AG09309 (cell line): ENCODE measurements at regions not wholly inside any gene's neighbourhood (a gene's known extent, or its start where the extent isn't known, plus 50 kb on each side); places are given as distances from the start of the nearest gene placed in this dataset.

Experiments used
- DNase-seq: peaks from one replicate; pipeline ENCODE4 v3.0.0-alpha.2; 2010; ENCODE audit warnings: low read depth
- H3K4me3 ChIP-seq: 2 replicates; pipeline ENCODE4 v1.5.1; 2011; ENCODE audit warnings: mild to moderate bottlenecking, low read depth, low read length, moderate library complexity; ENCODE audit not compliant: control insufficient read depth
- TF ChIP-seq, protein P1 (sequence below): IDR thresholded peaks from 2 replicates; pipeline ENCODE4 v1.5.1; 2011; ENCODE audit warnings: mild to moderate bottlenecking, low read depth, low read length, inconsistent platforms; ENCODE audit not compliant: insufficient read depth, control insufficient read depth; ENCODE audit errors: missing control alignments

DNA sequence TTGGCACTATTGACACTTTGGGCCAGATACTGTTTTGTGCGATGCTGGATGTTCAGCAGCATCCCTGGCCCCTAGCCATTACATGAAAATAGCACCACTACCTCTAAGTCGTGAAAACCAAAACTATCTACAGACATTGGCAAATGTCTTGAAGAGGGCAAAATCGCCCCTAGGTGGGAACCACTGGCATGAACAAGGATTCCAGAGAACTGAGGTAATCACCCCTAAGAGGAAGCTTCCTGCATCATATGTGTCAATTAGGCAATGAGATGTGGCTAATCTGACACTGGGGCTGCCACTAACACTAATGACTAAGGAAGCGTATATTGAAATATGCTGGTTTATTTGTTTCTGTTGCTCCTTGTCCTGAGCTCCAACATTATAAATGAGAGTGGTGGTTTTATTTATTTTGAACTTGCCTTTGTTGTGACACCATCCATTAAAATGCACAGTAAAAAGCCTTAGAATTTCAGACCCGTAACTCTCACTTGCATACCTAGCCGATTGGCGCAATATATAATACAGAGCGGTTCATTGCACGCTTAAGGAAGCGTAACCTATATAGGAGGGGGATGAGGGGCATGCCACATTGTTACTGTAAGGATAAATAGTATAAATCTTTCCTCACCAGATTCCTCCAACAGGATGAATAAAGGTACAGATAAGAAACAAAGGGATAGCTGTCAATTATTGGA is 299.8 kb upstream of the CNTN4 start:
- TF ChIP-seq, protein P1, sequence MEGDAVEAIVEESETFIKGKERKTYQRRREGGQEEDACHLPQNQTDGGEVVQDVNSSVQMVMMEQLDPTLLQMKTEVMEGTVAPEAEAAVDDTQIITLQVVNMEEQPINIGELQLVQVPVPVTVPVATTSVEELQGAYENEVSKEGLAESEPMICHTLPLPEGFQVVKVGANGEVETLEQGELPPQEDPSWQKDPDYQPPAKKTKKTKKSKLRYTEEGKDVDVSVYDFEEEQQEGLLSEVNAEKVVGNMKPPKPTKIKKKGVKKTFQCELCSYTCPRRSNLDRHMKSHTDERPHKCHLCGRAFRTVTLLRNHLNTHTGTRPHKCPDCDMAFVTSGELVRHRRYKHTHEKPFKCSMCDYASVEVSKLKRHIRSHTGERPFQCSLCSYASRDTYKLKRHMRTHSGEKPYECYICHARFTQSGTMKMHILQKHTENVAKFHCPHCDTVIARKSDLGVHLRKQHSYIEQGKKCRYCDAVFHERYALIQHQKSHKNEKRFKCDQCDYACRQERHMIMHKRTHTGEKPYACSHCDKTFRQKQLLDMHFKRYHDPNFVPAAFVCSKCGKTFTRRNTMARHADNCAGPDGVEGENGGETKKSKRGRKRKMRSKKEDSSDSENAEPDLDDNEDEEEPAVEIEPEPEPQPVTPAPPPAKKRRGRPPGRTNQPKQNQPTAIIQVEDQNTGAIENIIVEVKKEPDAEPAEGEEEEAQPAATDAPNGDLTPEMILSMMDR = no peak
- no peak for DNase-seq
- no peak overlapping the region for H3K4me3 ChIP-seq

DNA sequence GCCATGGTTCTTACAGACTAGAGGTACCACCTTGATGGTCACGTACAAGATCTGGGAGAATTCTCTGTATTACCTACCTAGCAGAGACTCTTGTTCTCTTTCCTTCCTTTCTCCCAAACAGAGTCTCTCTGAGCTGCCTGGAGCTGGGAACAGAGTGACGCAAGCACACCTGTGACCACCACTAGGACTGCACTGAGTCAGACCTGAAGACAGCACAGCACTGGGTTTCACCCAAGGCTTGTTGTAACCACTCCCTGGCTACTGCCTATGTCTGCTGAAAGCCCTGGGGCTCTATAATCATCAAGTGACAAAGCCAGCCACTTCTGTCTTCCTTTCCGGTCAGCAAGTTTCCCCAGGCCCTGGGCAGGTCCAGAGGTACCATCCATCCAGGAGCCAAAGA is 293.3 kb upstream of the CNTN4 start:
- TF ChIP-seq, protein P1 = no peak
- H3K4me3 ChIP-seq = no peak overlapping the region

DNA sequence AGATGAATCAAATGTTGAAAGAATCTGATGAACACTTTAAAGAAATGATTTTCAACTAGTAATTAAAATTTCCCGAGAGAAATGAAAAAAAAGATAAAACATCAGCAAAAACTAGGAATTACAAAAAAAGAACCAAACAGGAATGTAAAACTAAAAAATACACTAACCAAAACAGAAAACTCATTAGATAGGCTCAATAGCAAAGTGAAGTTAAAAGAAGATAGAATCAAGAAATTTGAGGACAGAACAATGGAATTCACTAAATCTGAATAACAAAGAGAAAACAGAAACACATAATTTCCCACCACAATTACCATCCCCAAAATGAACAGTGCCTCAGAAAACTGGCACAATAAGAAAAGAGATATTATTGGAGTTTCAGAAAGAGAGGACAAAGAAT is 290.1 kb upstream of the CNTN4 start:
- DNase-seq = no peak
- TF ChIP-seq, protein P1 = no peak
- H3K4me3 ChIP-seq = no peak overlapping the region

More for the DNA sequence above, 293.3 kb upstream of the CNTN4 start:
- DNase-seq = no peak

DNA sequence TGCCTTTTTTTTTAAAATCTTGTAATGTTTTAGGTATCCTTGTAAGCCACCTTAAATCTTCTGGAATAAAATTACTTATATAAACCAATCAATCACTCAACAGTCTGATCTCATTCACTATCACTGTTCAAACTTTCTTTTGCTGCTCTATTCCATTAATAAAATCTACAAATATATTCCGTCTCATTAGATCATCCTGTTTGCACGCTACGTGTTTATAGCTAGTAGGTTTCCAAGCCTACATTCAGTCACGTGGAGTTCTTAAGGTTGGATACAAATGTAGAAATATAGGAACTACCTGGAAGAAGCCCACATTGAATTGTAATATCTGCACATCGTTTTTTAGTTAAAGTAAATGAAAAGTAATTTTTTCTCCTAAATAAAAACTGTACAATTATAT is 274.8 kb upstream of the CNTN4 start:
- DNase-seq = no peak
- TF ChIP-seq, protein P1 = no peak

DNA sequence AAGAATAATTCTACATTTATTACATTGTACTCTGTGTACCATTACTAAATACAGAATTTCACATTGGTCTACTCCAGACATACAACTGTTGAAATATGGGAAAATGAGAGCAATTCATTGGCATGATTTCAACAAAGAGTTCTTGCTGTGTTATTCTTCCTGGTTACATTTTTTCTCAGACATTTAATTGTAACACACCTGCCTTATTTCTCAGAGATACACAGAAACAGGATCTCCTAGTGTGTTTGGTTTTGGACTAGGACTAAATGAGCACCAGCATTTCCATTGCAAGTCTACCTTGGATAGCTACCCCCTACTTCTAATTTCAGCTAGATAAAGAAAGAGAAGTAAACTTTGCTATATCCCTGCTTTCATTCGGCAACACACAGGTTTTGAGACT is 274.3 kb upstream of the CNTN4 start:
- TF ChIP-seq, protein P1 = no peak
- no peak overlapping the region for H3K4me3 ChIP-seq
- DNase-seq = no peak

More for the DNA sequence above, 274.8 kb upstream of the CNTN4 start:
- no peak overlapping the region for H3K4me3 ChIP-seq

DNA sequence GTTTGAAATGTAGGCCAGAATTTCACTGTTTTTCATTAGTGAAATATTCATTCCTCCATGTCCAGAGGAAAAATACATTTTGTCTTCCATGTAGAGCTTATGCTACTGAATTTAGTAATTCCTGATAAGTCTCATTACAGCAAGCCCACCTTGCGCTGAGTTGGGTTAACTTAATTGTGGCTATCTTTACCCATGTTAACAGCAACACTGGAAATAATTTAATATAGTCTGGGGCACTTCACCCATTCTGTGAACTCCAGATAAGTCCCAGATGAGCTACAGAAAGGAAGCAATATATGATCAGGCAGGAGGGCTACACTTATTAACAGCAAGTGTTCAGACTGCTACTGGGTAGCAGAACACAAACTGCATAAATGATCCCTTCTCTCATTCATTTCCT is 270.1 kb upstream of the CNTN4 start:
- no peak overlapping the region for H3K4me3 ChIP-seq
- TF ChIP-seq, protein P1 = no peak
- DNase-seq = no peak

DNA sequence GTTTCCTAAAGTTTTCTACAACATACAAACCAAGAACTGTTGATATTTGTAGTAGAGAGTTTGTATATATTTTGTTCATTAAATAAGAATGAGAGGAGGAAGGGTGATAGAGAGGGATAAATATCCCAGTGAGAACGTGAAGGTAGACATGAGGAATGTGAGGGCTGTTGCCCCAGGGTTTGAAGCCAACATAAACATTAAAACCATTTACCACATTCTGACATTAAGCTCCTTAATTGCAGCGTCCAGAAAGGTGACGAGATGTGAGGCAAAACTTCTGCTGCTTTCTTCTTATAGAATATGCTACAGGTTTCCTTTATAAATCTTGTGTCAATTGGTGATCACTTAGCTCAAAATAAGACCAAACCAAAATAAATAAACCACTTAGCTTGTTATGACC is 267.8 kb upstream of the CNTN4 start:
- TF ChIP-seq, protein P1 = no peak
- no peak for DNase-seq
- H3K4me3 ChIP-seq = no peak overlapping the region
